Heart left ventricle (tissue), 16 donors: ENCODE measurements at regions not wholly inside any gene's neighbourhood (a gene's known extent, or its start where the extent isn't known, plus 50 kb on each side); places are given as distances from the start of the nearest gene placed in this dataset.

Experiments
- ATAC-seq, 4 donors: fragments of 200-7000 bp; cut with Tn5 transposase; one replicate each; pipeline ENCODE4 v1.9.1; 2020 to 2022; ENCODE audit warnings: moderate library complexity in 4 of 4, mild to moderate bottlenecking in 3 of 4, moderate number of reproducible peaks in 1 of 4
- DNase-seq, 5 donors: peaks; one replicate each; pipeline ENCODE4 v3.0.0-alpha.2; 2020
- H3K27ac ChIP-seq, 12 donors: fragments of 200-600 bp; sonication (generic) in 4 of 12; one replicate each; pipeline versions ENCODE4 v1.5.0 to v1.8.0; 2016 to 2022; ENCODE audit warnings: mild to moderate bottlenecking in 2 of 12
- H3K27me3 ChIP-seq, 9 donors: fragments of 200-600 bp; sonication (generic) in 2 of 9; one replicate each; pipeline versions ENCODE4 v1.5.1 to v1.8.0; 2016 to 2022; ENCODE audit warnings: mild to moderate bottlenecking in 3 of 9
- H3K36me3 ChIP-seq, 9 donors: fragments of 200-600 bp; sonication (generic) in 2 of 9; one replicate each; pipeline versions ENCODE4 v1.5.0 to v1.8.0; 2018 to 2022; ENCODE audit warnings: mild to moderate bottlenecking in 2 of 9
- H3K4me1 ChIP-seq, 12 donors: fragments of 200-600 bp; sonication (generic) in 4 of 12; one replicate each; pipeline versions ENCODE4 v1.5.0 to v1.8.0; 2016 to 2022; ENCODE audit warnings: mild to moderate bottlenecking in 3 of 12
- H3K4me3 ChIP-seq, 12 donors: fragments of 200-600 bp; sonication (generic) in 4 of 12; one replicate each; pipeline versions ENCODE4 v1.5.0 to v1.8.0; 2017 to 2022; ENCODE audit warnings: mild to moderate bottlenecking in 9 of 12, moderate library complexity in 4 of 12
- H3K9me3 ChIP-seq, 12 donors: fragments of 200-600 bp; sonication (generic) in 4 of 12; one replicate each; pipeline versions ENCODE4 v1.5.0 to v1.8.0; 2016 to 2022; ENCODE audit warnings: mild to moderate bottlenecking in 1 of 12
- CTCF ChIP-seq, 12 donors: fragments of 200-600 bp; sonication (generic) in 4 of 12; IDR thresholded peaks; one replicate each; pipeline versions ENCODE4 v1.5.0 to v1.8.0; 2018 to 2022; ENCODE audit warnings: antibody characterized with exemption in 12 of 12, mild to moderate bottlenecking in 5 of 12
- POLR2A ChIP-seq, 2 donors: fragments of 450-650 bp; IDR thresholded peaks; one replicate each; pipeline ENCODE4 v1.6.1; 2017; ENCODE audit warnings: antibody characterized with exemption in 2 of 2, mild to moderate bottlenecking in 2 of 2, moderate library complexity in 2 of 2
- WGBS, 4 donors: extraction: QIAGEN DNeasy Blood & Tissue Kit in 2 of 4; methylation state at CpG; one replicate each; pipeline versions ENCODE4 v1.1.5 to v1.1.7; 2013 to 2018; 5-methylcytosine and 5-hydroxymethylcytosine counted together
- intact Hi-C, 10 donors: fragments of 100-400 bp; cut with DNase I; formaldehyde crosslinking; loops; one replicate each; pipeline versions ENCODE4 v1.11.1 to v1.14.2; 2022
- donor health status: ischemic (EF 13 %, LVEDD 7.1; RV severe dilation, severe dysfunction).
- donor health status: healthy with polysubstance abuse.
- donor health status: DM: no; HTN: yes; CAD: no.
- donor health status: DM: no; HTN: no; CAD: no.
- donor health status: ischemic (EF 25% LVEDD 6.9; RV normal size, moderate dysfunction).
- donor health status: ischemic (EF 25% LVEDD 5.7; RV mildly dilated, moderate dysfunction).
- donor health status: healthy.
- donor health status: DM: yes; HTN: yes; CAD: no.
- donor health status: ischemic (EF 35%, LVEDD 5.7; RV mildly dilated, moderate dysfunction).
- donor health status: nonischemic (EF 11% LVEDD 7.7; RV severe dilation, severe dysfunction).
- donor health status: DM: yes; HTN: yes; CAD: no.
- donor health status: PGD.
- donor health status: ischemic (EF 29% LVEDD 5.4; RV normal size, mild dysfunction).
- donor health status: nonischemic (EF 23%, LVEDD 6.1; RV moderate dilation, normal function).

GRCh38 chr6:44016131-44016870 lies 111.0 kb downstream of the MRPL14 start:
- H3K4me1 ChIP-seq: peaks cover 0 to 10% (median 2%) of the 10 kb centered on the region in 12 donors
- no peak for DNase-seq
- intact Hi-C loops: no loop called here
- no peak overlapping the region for H3K27ac ChIP-seq
- no peaks in the 10 kb centered on the region for H3K27me3 ChIP-seq
- 90 to 98% (median 92%) methylated on average over 5 of the region's 5 CpGs for WGBS, 4 donors
- TF ChIP-seq POLR2A (IDR thresholded peaks at IDR 0.05): no peak
- TF ChIP-seq CTCF (IDR thresholded peaks at IDR 0.05): no peak
- H3K4me3 ChIP-seq: no peak overlapping the region
- ATAC-seq: no peak
- H3K36me3 ChIP-seq: no peaks in the 10 kb centered on the region
- no peaks in the 10 kb centered on the region for H3K9me3 ChIP-seq

GRCh38 chr6:44012078-44012493 lies 115.2 kb downstream of the MRPL14 start:
- Histone ChIP-seq H3K4me1 (peaks cover 0 to 31% (median 14%) of the 10 kb centered on the region in 12 donors), H3K4me3 (no peak overlapping the region), H3K27me3 (no peaks in the 10 kb centered on the region), H3K27ac (peak overlapping the region in 4 of 12 donors; percentile 52 to 92 (median 86)), H3K36me3 (no peaks in the 10 kb centered on the region), H3K9me3 (no peaks in the 10 kb centered on the region)
- DNase-seq (no peak), ATAC-seq (no peak)
- WGBS, 4 donors: 72 to 81% (median 80%) methylated on average over 3 of the region's 3 CpGs
- intact Hi-C loops: loop anchor here in 4 of 10 donors (5.0 kb wide), 3 partner anchors 35 to 65 kb away; no protein-coding TSS in a partner anchor
- TF ChIP-seq POLR2A (IDR thresholded peaks at IDR 0.05): no peak

DNA sequence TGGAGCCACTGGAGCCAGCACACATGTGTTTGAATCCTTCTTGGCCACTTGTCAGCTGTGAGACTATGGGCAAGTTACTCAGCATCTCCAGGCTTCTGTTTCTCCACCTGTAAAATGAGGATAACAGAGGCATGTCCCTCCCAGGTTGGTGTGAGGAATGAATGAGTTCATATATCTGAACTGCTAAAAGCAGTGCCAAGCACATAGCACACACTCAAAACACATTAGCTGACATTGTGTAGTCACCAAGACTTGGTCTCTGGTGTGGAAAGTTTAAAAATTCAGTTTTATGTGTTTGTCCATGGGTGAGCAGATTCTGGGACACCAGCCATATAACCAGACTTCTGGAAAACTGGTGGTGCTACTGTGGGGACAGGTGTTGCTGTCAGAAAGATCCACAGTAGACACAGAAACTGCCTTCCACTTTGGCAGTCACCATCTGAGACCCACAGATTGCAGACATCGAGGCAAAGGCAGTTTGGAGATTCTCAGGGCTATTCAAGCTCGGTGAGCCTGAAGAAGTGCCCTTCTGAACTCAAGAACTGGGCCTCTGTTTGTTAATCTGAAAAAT lies 115.8 kb downstream of the MRPL14 start:
- 88 to 92% (median 89%) methylated on average over 2 of the region's 2 CpGs for WGBS, 4 donors
- ATAC-seq (no peak), DNase-seq (no peak)
- Histone ChIP-seq H3K27me3 (no peaks in the 10 kb centered on the region), H3K4me1 (peaks cover 0 to 38% (median 14%) of the 10 kb centered on the region in 12 donors), H3K4me3 (no peak overlapping the region), H3K36me3 (no peaks in the 10 kb centered on the region), H3K27ac (peak overlapping the region in 10 of 12 donors; percentile 52 to 92 (median 79)), H3K9me3 (no peaks in the 10 kb centered on the region)
- TF ChIP-seq POLR2A (IDR thresholded peaks at IDR 0.05): no peak
- TF ChIP-seq CTCF (IDR thresholded peaks at IDR 0.05): no peak
- intact Hi-C loops: loop anchor here in 4 of 10 donors (5.0 kb wide), 3 partner anchors 36 to 66 kb away; no protein-coding TSS in a partner anchor

- H3K4me1 ChIP-seq: peaks cover 0 to 46% (median 15%) of the 10 kb centered on the region in 12 donors
- no peak overlapping the region for H3K4me3 ChIP-seq
- no peaks in the 10 kb centered on the region for H3K9me3 ChIP-seq
- H3K27ac ChIP-seq: peak overlapping the region in 10 of 12 donors; percentile 53 to 92 (median 79)
- peak; percentile 61 to 91 (median 89) for ATAC-seq
- TF ChIP-seq CTCF (IDR thresholded peaks at IDR 0.05): no peak
- no peak for TF ChIP-seq POLR2A (IDR thresholded peaks at IDR 0.05)
- peak; percentile 52 to 86 (median 79) for DNase-seq
- no peaks in the 10 kb centered on the region for H3K36me3 ChIP-seq
- WGBS, 4 donors: 45 to 58% (median 52%) methylated on average over 10 to 11 of the region's 11 CpGs
- intact Hi-C loops: loop anchor here in 4 of 10 donors (5.0 kb wide), 3 partner anchors 37 to 67 kb away; no protein-coding TSS in a partner anchor
- no peaks in the 10 kb centered on the region for H3K27me3 ChIP-seq
Observed at GRCh38 chr6:44010411-44011349, 116.6 kb downstream of the MRPL14 start.
